CD4-positive, alpha-beta memory T cell (primary cell): ENCODE measurements at regions not wholly inside any gene's neighbourhood (a gene's known extent, or its start where the extent isn't known, plus 50 kb on each side); places are given as distances from the start of the nearest gene placed in this dataset.

Experiments
- CTCF ChIA-PET: fragments of 350-600 bp; sonication (Branson Sonifier 250); formaldehyde crosslinking; loops from one replicate; lab custom pipeline; 2021; ENCODE audit warnings: inconsistent platforms; ENCODE audit not compliant: partially characterized antibody; lab: Charles Lee
- POLR2A ChIA-PET: fragments of 350-600 bp; sonication (Branson Sonifier 250); formaldehyde crosslinking; loops from one replicate; lab custom pipeline; 2021; ENCODE audit not compliant: partially characterized antibody; lab: Charles Lee
- DNase-seq, 5 donors: peaks; one replicate each; pipeline versions ENCODE4 v3.0.0 to v3.0.0-alpha.2; 2020 to 2022; ENCODE audit warnings: mixed read lengths in 1 of 5
- H3K27ac ChIP-seq: one replicate; pipeline ENCODE4 v1.7.0; 2013; ENCODE audit warnings: low read depth, low read length
- H3K27me3 ChIP-seq: 2 replicates; pipeline ENCODE4 v1.7.0; 2013; ENCODE audit warnings: mild to moderate bottlenecking, low read length, moderate library complexity; ENCODE audit not compliant: insufficient read depth
- H3K36me3 ChIP-seq: 2 replicates; pipeline ENCODE4 v1.7.0; 2013; ENCODE audit warnings: mild to moderate bottlenecking, low read length, moderate library complexity; ENCODE audit not compliant: insufficient read depth
- H3K4me1 ChIP-seq: 2 replicates; pipeline ENCODE4 v1.7.0; 2013; ENCODE audit warnings: mild to moderate bottlenecking, low read length, moderate library complexity; ENCODE audit not compliant: insufficient read depth
- H3K4me3 ChIP-seq, 2 donors: one replicate each; pipeline ENCODE4 v1.7.0; 2013; ENCODE audit warnings: low read length in 2 of 2, mild to moderate bottlenecking in 1 of 2
- H3K9me3 ChIP-seq, 2 donors: one replicate each; pipeline ENCODE4 v1.7.0; 2013; ENCODE audit warnings: low read length in 2 of 2, control low read depth in 1 of 2; ENCODE audit not compliant: control insufficient read depth in 1 of 2
- H3K27ac Mint-ChIP-seq, 7 donors: one replicate each; pipeline ENCODE4 v1.8.0; 2020 to 2021; ENCODE audit warnings: mixed read lengths in 7 of 7, mild to moderate bottlenecking in 6 of 7, inconsistent platforms in 3 of 7, moderate library complexity in 3 of 7
- H3K27me3 Mint-ChIP-seq, 2 donors: one replicate each; pipeline ENCODE4 v1.8.0; 2020 to 2021; ENCODE audit warnings: mixed read lengths in 2 of 2
- H3K36me3 Mint-ChIP-seq, 2 donors: one replicate each; pipeline ENCODE4 v1.8.0; 2020 to 2021; ENCODE audit warnings: mixed read lengths in 2 of 2, inconsistent platforms in 1 of 2, mild to moderate bottlenecking in 1 of 2
- H3K4me1 Mint-ChIP-seq, 4 donors: one replicate each; pipeline ENCODE4 v1.8.0; 2020 to 2021; ENCODE audit warnings: mixed read lengths in 4 of 4, mild to moderate bottlenecking in 1 of 4
- H3K4me3 Mint-ChIP-seq, 8 donors: one replicate each; pipeline ENCODE4 v1.8.0; 2020 to 2021; ENCODE audit warnings: mixed read lengths in 8 of 8, mild to moderate bottlenecking in 7 of 8, moderate library complexity in 6 of 8, inconsistent platforms in 3 of 8
- H3K9me3 Mint-ChIP-seq, 8 donors: one replicate each; pipeline ENCODE4 v1.8.0; 2020 to 2021; ENCODE audit warnings: mixed read lengths in 8 of 8, mild to moderate bottlenecking in 5 of 8, inconsistent platforms in 3 of 8, moderate library complexity in 1 of 8
- intact Hi-C: fragments of 100-400 bp; cut with micrococcal nuclease; formaldehyde crosslinking; loops from one replicate; pipeline ENCODE4 v1.15.1; 2023

DNA sequence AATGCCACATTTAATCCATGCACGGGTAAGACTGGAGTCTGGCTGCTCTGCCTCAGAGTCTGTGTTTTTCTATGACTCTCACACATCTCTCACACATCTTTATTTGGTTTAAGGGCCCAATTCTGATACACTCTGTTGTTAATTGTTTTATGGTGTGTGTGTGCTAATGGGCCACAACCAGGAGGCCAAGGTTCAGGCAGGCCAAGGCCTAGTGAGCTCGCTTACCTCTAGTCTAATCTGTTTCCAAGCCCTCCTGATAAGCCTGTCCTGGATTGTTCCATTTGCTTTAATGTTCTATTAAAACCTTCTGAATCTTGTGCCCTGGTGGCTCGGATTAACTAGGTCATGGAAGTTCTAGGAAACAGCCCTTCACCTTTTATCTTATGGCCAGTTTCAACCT is 445.4 kb upstream of the DPH6 start:
- Mint-ChIP-seq H3K4me1 (no peaks in the 10 kb centered on the region), H3K9me3 (peaks cover 0 to 3% (median 0%) of the 10 kb centered on the region in 8 donors), H3K4me3 (no peak overlapping the region), H3K36me3 (no peaks in the 10 kb centered on the region), H3K27me3 (no peaks in the 10 kb centered on the region), H3K27ac (no peak overlapping the region)
- Histone ChIP-seq H3K27ac (no peak overlapping the region), H3K36me3 (no peaks in the 10 kb centered on the region), H3K4me3 (no peak overlapping the region), H3K27me3 (no peaks in the 10 kb centered on the region), H3K4me1 (no peaks in the 10 kb centered on the region), H3K9me3 (no peaks in the 10 kb centered on the region)
- ChIA-PET CTCF (no interaction called here), POLR2A (no interaction called here)
- no peak for DNase-seq
- intact Hi-C loops: no loop called here

GRCh38 chr15:35992791-35993190 is 446.8 kb upstream of the DPH6 start:
- DNase-seq: no peak
- no peaks in the 10 kb centered on the region for H3K36me3 Mint-ChIP-seq
- Histone ChIP-seq H3K9me3 (no peaks in the 10 kb centered on the region), H3K36me3 (no peaks in the 10 kb centered on the region), H3K4me3 (no peak overlapping the region), H3K27me3 (no peaks in the 10 kb centered on the region), H3K4me1 (no peaks in the 10 kb centered on the region), H3K27ac (no peak overlapping the region)
- peaks cover 0 to 3% (median 0%) of the 10 kb centered on the region in 8 donors for H3K9me3 Mint-ChIP-seq
- H3K4me3 Mint-ChIP-seq: no peak overlapping the region
- no peak overlapping the region for H3K27ac Mint-ChIP-seq
- no peaks in the 10 kb centered on the region for H3K27me3 Mint-ChIP-seq
- H3K4me1 Mint-ChIP-seq: no peaks in the 10 kb centered on the region
- ChIA-PET CTCF (no interaction called here), POLR2A (no interaction called here)
- intact Hi-C loops: no loop called here

DNA sequence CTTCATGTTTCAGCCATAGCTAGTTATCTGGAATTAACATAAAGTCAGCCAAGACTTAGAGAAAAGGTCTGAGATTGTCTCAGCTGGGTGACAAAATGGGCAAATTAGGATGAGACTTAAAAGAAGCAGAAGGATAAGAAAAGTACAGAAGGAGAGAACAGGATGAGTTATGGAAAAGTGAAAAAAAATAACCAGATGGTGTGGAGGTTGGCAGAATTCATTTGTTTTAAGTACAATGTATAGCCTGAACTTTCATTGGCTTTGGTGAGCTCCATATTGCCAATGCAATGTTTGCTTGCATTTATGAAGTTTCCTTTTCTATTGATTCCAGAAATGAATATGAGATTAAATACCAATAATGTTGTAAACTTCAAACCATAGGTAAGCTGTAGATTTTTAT is 447.2 kb upstream of the DPH6 start:
- no peak overlapping the region for H3K4me3 ChIP-seq
- Mint-ChIP-seq H3K9me3 (peaks cover 0 to 3% (median 0%) of the 10 kb centered on the region in 8 donors), H3K27me3 (no peaks in the 10 kb centered on the region), H3K27ac (no peak overlapping the region), H3K4me3 (no peak overlapping the region), H3K36me3 (no peaks in the 10 kb centered on the region), H3K4me1 (no peaks in the 10 kb centered on the region)
- no peak for DNase-seq
- H3K9me3 ChIP-seq: no peaks in the 10 kb centered on the region
- no peaks in the 10 kb centered on the region for H3K27me3 ChIP-seq
- H3K36me3 ChIP-seq: no peaks in the 10 kb centered on the region
- no peaks in the 10 kb centered on the region for H3K4me1 ChIP-seq
- ChIA-PET CTCF (no interaction called here), POLR2A (no interaction called here)
- H3K27ac ChIP-seq: no peak overlapping the region
- intact Hi-C loops: no loop called here

DNA sequence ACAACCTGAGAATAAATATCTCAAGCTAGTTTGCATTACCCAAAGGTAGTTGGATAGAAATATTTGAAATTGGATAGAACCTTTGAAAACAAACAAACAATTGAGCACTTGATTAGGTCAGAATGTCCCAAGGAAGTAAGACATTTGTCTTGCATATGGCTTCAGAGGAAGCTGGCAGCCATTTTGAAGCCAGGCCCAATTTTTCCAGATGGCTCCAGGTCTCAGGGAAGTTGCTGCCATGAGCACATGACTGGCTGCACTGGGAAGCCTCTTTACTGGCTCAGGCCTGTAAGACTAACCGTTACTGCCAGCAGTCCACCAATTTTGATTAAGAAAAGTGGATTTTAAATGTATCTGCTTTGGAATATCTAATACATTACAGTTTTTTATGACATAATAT is 448.9 kb upstream of the DPH6 start:
- Mint-ChIP-seq H3K4me3 (no peak overlapping the region), H3K36me3 (no peaks in the 10 kb centered on the region), H3K4me1 (no peaks in the 10 kb centered on the region), H3K27me3 (no peaks in the 10 kb centered on the region), H3K9me3 (peaks cover 0 to 3% (median 0%) of the 10 kb centered on the region in 8 donors), H3K27ac (no peak overlapping the region)
- Histone ChIP-seq H3K4me3 (no peak overlapping the region), H3K27me3 (no peaks in the 10 kb centered on the region), H3K9me3 (no peaks in the 10 kb centered on the region), H3K36me3 (no peaks in the 10 kb centered on the region), H3K27ac (no peak overlapping the region), H3K4me1 (no peaks in the 10 kb centered on the region)
- intact Hi-C loops: no loop called here
- DNase-seq: no peak
- POLR2A ChIA-PET: no interaction called here
- CTCF ChIA-PET: no interaction called here

- POLR2A ChIA-PET: no interaction called here
- no peaks in the 10 kb centered on the region for H3K27me3 Mint-ChIP-seq
- intact Hi-C loops: no loop called here
These were observed 453.0 kb upstream of the DPH6 start for GRCh38 chr15:35998663-35999602.

DNA sequence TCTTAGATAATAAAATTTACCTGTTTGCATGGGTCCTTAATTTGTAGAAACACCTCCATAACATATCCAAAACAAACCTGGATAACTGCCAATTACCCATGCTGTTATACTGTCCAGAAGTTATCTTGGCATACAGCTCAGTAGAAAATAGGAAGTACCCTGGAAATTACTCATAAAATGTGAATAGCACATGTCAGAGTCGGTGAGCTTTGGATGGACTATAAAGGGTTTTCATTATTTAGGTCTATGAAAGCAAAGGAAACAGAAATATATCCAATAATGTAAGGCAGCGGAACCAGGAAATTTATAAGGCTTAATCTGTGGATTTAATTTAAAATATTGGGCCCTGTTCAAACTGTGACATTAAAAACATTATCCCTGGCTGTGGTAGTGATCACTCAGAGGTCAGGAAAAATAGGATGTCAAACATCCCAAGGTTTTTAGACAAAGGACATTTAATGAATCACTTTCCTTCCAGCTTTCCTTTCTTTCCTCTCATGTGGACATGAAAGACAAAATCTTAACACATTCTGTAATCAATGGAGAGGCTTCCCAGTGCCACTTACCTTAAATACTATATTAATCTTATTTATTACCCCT is 459.0 kb upstream of the DPH6 start:
- no peaks in the 10 kb centered on the region for H3K27me3 Mint-ChIP-seq
- intact Hi-C loops: no loop called here
- no peak overlapping the region for H3K4me3 Mint-ChIP-seq
- H3K36me3 Mint-ChIP-seq: no peaks in the 10 kb centered on the region
- no peak for DNase-seq
- H3K9me3 Mint-ChIP-seq: peaks cover 0 to 5% (median under 1%) of the 10 kb centered on the region in 8 donors
- H3K27ac Mint-ChIP-seq: no peak overlapping the region
- H3K4me1 Mint-ChIP-seq: no peaks in the 10 kb centered on the region
- Histone ChIP-seq H3K4me3 (no peak overlapping the region), H3K27ac (no peak overlapping the region), H3K36me3 (no peaks in the 10 kb centered on the region), H3K27me3 (no peaks in the 10 kb centered on the region), H3K4me1 (no peaks in the 10 kb centered on the region), H3K9me3 (no peaks in the 10 kb centered on the region)
- ChIA-PET POLR2A (no interaction called here), CTCF (no interaction called here)

More at GRCh38 chr15:35998663-35999602, 453.0 kb upstream of the DPH6 start:
- no peaks in the 10 kb centered on the region for H3K36me3 ChIP-seq
- no peak for DNase-seq
- Mint-ChIP-seq H3K4me1 (no peaks in the 10 kb centered on the region), H3K36me3 (no peaks in the 10 kb centered on the region), H3K4me3 (no peak overlapping the region), H3K9me3 (peaks cover 0 to 3% (median 0%) of the 10 kb centered on the region in 8 donors), H3K27ac (no peak overlapping the region)
- H3K27ac ChIP-seq: no peak overlapping the region
- H3K4me1 ChIP-seq: no peaks in the 10 kb centered on the region
- H3K4me3 ChIP-seq: no peak overlapping the region
- no peaks in the 10 kb centered on the region for H3K9me3 ChIP-seq
- CTCF ChIA-PET: no interaction called here
- H3K27me3 ChIP-seq: no peaks in the 10 kb centered on the region

DNA sequence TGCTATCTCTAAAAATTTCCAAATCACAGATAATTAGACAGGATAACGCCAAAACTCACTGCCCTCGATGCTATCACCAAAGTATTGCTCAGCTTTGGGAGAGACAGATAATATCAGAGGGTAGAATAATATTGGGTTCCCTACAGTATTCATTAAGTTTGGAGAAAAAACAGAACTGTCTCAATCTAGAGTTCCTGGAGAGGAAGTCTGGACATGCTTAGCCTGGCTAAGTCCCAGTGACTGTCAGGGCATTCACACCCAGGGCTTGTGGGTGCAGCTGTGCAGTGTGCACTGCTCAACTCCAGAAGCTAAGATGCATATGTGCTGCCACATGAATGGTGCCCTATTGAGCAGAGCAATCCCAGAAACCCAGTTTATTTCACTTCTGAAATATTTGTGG is 459.6 kb upstream of the DPH6 start:
- intact Hi-C loops: no loop called here
- H3K9me3 ChIP-seq: no peaks in the 10 kb centered on the region

More for the DNA sequence above, 459.6 kb upstream of the DPH6 start:
- Mint-ChIP-seq H3K27ac (no peak overlapping the region), H3K4me1 (no peaks in the 10 kb centered on the region), H3K4me3 (no peak overlapping the region), H3K9me3 (peaks cover 0 to 5% (median under 1%) of the 10 kb centered on the region in 8 donors), H3K36me3 (no peaks in the 10 kb centered on the region), H3K27me3 (no peaks in the 10 kb centered on the region)
- no peaks in the 10 kb centered on the region for H3K36me3 ChIP-seq
- H3K27ac ChIP-seq: no peak overlapping the region
- H3K27me3 ChIP-seq: no peaks in the 10 kb centered on the region
- POLR2A ChIA-PET: no interaction called here
- DNase-seq: no peak
- no peaks in the 10 kb centered on the region for H3K4me1 ChIP-seq
- H3K4me3 ChIP-seq: no peak overlapping the region
- CTCF ChIA-PET: no interaction called here
